ENCODE measurements at regions not wholly inside any gene's neighbourhood (a gene's known extent, or its start where the extent isn't known, plus 50 kb on each side); places are given as distances from the start of the nearest gene placed in this dataset.

- Histone ChIP-seq H3K4me3 (ENCODE audit: low read depth in 1 of 3, low read length in 3 of 3) (no peak overlapping the region), H3K36me3 (ENCODE audit: control insufficient read depth in 4 of 4, insufficient read depth in 3 of 4, low read depth in 1 of 4, low read length in 3 of 4) (no peaks in the 10 kb centered on the region), H3K4me1 (ENCODE audit: control insufficient read depth in 4 of 4, insufficient read depth in 4 of 4, low read length in 3 of 4) (no peaks in the 10 kb centered on the region), H3K27me3 (ENCODE audit: control insufficient read depth in 4 of 4, insufficient read depth in 4 of 4, low read length in 3 of 4) (peaks cover 0 to 2% (median 0%) of the 10 kb centered on the region in 4 donors), H3K9me3 (ENCODE audit: control insufficient read depth in 4 of 4, low read length in 3 of 4) (peaks cover 0 to 2% (median 0%) of the 10 kb centered on the region in 4 donors), H3K27ac (ENCODE audit: low read depth in 1 of 2, low read length in 2 of 2) (no peak overlapping the region), H3K9ac (ENCODE audit: low read depth in 1 of 2, low read length in 2 of 2) (no peak overlapping the region)
- no peak for TF ChIP-seq RXRA (IDR thresholded peaks at IDR 0.05)
- TF ChIP-seq ZBTB33 (IDR thresholded peaks at IDR 0.05), result no peak
- TF ChIP-seq GABPA (IDR thresholded peaks at IDR 0.05 in 1 of 2, conservative IDR thresholded peaks at IDR 0.05 in 1 of 2), result no peak
- no peak for TF ChIP-seq YY1 (IDR thresholded peaks at IDR 0.05)
- no peak for TF ChIP-seq EGR1 (IDR thresholded peaks at IDR 0.05; ENCODE audit: low read depth in 2 of 2)
- TF ChIP-seq HNF4G (IDR thresholded peaks at IDR 0.05), result no peak
- no peak for TF ChIP-seq RAD21 (IDR thresholded peaks at IDR 0.05)
- no peak for TF ChIP-seq MAX (IDR thresholded peaks at IDR 0.05)
- no peak for TF ChIP-seq NR2F2 (IDR thresholded peaks at IDR 0.05)
- no peak for TF ChIP-seq CTCF (IDR thresholded peaks at IDR 0.05; ENCODE audit: low read depth, low read length, missing input control)
- no peak for TF ChIP-seq ATF3 (IDR thresholded peaks at IDR 0.05)
- TF ChIP-seq SP1 (IDR thresholded peaks at IDR 0.05), result no peak
- TF ChIP-seq FOXA1 (IDR thresholded peaks at IDR 0.05), result no peak
- no peak for TF ChIP-seq TAF1 (conservative IDR thresholded peaks at IDR 0.05)
- DNase-seq (ENCODE audit: low spot score), result no peak
- 75% methylated on average over 1 of the region's 1 CpG for WGBS
These were observed 127.8 kb upstream of the DDX18 start for GRCh38 chr2:117686699-117687098.

GRCh38 chr2:117691595-117691994 lies 122.9 kb upstream of the DDX18 start:
- Histone ChIP-seq H3K9ac (ENCODE audit: low read depth in 1 of 2, low read length in 2 of 2) (no peak overlapping the region), H3K27me3 (ENCODE audit: control insufficient read depth in 4 of 4, insufficient read depth in 4 of 4, low read length in 3 of 4) (peaks cover 0 to 2% (median 0%) of the 10 kb centered on the region in 4 donors), H3K4me1 (ENCODE audit: control insufficient read depth in 4 of 4, insufficient read depth in 4 of 4, low read length in 3 of 4) (no peaks in the 10 kb centered on the region), H3K36me3 (ENCODE audit: control insufficient read depth in 4 of 4, insufficient read depth in 3 of 4, low read depth in 1 of 4, low read length in 3 of 4) (no peaks in the 10 kb centered on the region), H3K27ac (ENCODE audit: low read depth in 1 of 2, low read length in 2 of 2) (no peak overlapping the region), H3K4me3 (ENCODE audit: low read depth in 1 of 3, low read length in 3 of 3) (no peak overlapping the region), H3K9me3 (ENCODE audit: control insufficient read depth in 4 of 4, low read length in 3 of 4) (peaks cover 0 to 2% (median 0%) of the 10 kb centered on the region in 4 donors)
- WGBS, result 73% methylated on average over 2 of the region's 2 CpGs
- TF ChIP-seq REST (IDR thresholded peaks at IDR 0.05) (no peak), MAX (IDR thresholded peaks at IDR 0.05) (no peak), RAD21 (IDR thresholded peaks at IDR 0.05) (no peak), ZBTB33 (IDR thresholded peaks at IDR 0.05) (no peak), GABPA (IDR thresholded peaks at IDR 0.05 in 1 of 2, conservative IDR thresholded peaks at IDR 0.05 in 1 of 2) (no peak), TAF1 (conservative IDR thresholded peaks at IDR 0.05) (no peak), JUND (IDR thresholded peaks at IDR 0.05) (no peak), SP1 (IDR thresholded peaks at IDR 0.05) (no peak), EGR1 (IDR thresholded peaks at IDR 0.05; ENCODE audit: low read depth in 2 of 2) (no peak), CTCF (IDR thresholded peaks at IDR 0.05; ENCODE audit: low read depth, low read length, missing input control) (no peak), YY1 (IDR thresholded peaks at IDR 0.05) (no peak), FOXA1 (IDR thresholded peaks at IDR 0.05) (no peak)
- no peak for DNase-seq (ENCODE audit: low spot score)

All from liver (tissue), 8 donors.